ENCODE measurements at regions not wholly inside any gene's neighbourhood (a gene's known extent, or its start where the extent isn't known, plus 50 kb on each side); places are given as distances from the start of the nearest gene placed in this dataset.

- no peak overlapping the region for H3K4me3 ChIP-seq (replicated peaks in 1 of 2; ENCODE audit: low read depth in 1 of 2, low read length in 2 of 2)
- no peak overlapping the region for H2AFZ ChIP-seq (ENCODE audit: low read depth, low read length, poor library complexity, severe bottlenecking)
- ATAC-seq (no peak), DNase-seq (ENCODE audit: low read depth, low spot score) (no peak)
- TF ChIP-seq EGR1 (IDR thresholded peaks at IDR 0.05; ENCODE audit: low read depth) (no peak), ZFX (IDR thresholded peaks at IDR 0.05) (no peak), SIN3A (IDR thresholded peaks at IDR 0.05; ENCODE audit: low read depth) (no peak), SP1 (IDR thresholded peaks at IDR 0.05; ENCODE audit: low read depth) (no peak), EZH2phosphoT487 (IDR thresholded peaks at IDR 0.05; ENCODE audit: borderline replicate concordance) (no peak), POLR2A (IDR thresholded peaks at IDR 0.05; ENCODE audit: borderline replicate concordance, extremely low read depth, insufficient read depth, insufficient read length) (no peak), ZNF274 (IDR thresholded peaks at IDR 0.05; ENCODE audit: low read depth, low read length) (no peak), ZBTB33 (IDR thresholded peaks at IDR 0.05; ENCODE audit: extremely low read depth, insufficient replicate concordance, low read length) (no peak), POLR2AphosphoS5 (IDR thresholded peaks at IDR 0.05; ENCODE audit: low read depth, low read length) (no peak), CTCF (IDR thresholded peaks at IDR 0.05 in 2 of 3, conservative IDR thresholded peaks at IDR 0.05 in 1 of 3; ENCODE audit: borderline replicate concordance in 1 of 3, insufficient read depth in 1 of 3, low read depth in 2 of 3, low read length in 2 of 3) (no peak), YY1 (IDR thresholded peaks at IDR 0.05; ENCODE audit: extremely low read depth, insufficient replicate concordance, low read depth, low read length) (no peak), TCF7L2 (IDR thresholded peaks at IDR 0.05; ENCODE audit: borderline replicate concordance, extremely low read depth, insufficient read depth, insufficient read length) (no peak), ELF1 (IDR thresholded peaks at IDR 0.05; ENCODE audit: borderline replicate concordance, low read depth) (no peak), MAX (IDR thresholded peaks at IDR 0.05) (no peak), FOSL1 (IDR thresholded peaks at IDR 0.05; ENCODE audit: low read depth) (no peak), JUND (IDR thresholded peaks at IDR 0.05) (no peak)
- H4K20me1 ChIP-seq (ENCODE audit: insufficient read depth): no peaks in the 10 kb centered on the region
- H3K4me2 ChIP-seq (ENCODE audit: low read length): no peak overlapping the region
- H3K4me1 ChIP-seq (ENCODE audit: control insufficient read depth in 1 of 2, insufficient read depth in 2 of 2, low read length in 2 of 2): peaks cover 0 to 4% of the 10 kb centered on the region in 2 experiments; a peak in 1 of 4 replicates
- H3K9me2 ChIP-seq (ENCODE audit: insufficient read depth): no peaks in the 10 kb centered on the region
- no peaks in the 10 kb centered on the region for H3K9me3 ChIP-seq (ENCODE audit: control insufficient read depth in 1 of 2, insufficient read depth in 1 of 2, low read depth in 1 of 2, low read length in 2 of 2)
- intact Hi-C loops (cut with micrococcal nuclease): no loop called here
- RAD21 ChIA-PET (ENCODE audit: low non-redundant PET in 1 of 2, low total read pairs in 2 of 2, uncharacterized antibody in 2 of 2, unreplicated experiment in 2 of 2): no interaction called here
- no peaks in the 10 kb centered on the region for H3K79me2 ChIP-seq (ENCODE audit: insufficient read depth, low read length)
- no peaks in the 10 kb centered on the region for H3K36me3 ChIP-seq (ENCODE audit: control insufficient read depth in 1 of 2, insufficient read depth in 2 of 2, low read length in 2 of 2)
- no peak overlapping the region for H3K9ac ChIP-seq (ENCODE audit: low read length)
- CTCF ChIA-PET: no interaction called here
- H3K27ac ChIP-seq (ENCODE audit: low read depth, low read length): no peak overlapping the region
- POLR2A ChIA-PET: no interaction called here
- H3K27me3 ChIP-seq (ENCODE audit: insufficient read depth, low read length): no peaks in the 10 kb centered on the region
- no TSS peak for BruUV-seq (replicated peaks)
Observed at GRCh38 chr13:73307481-73307880, 248.7 kb downstream of the KLF5 start.

All from HCT116 (cell line).